Stimulated activated CD4-positive, alpha-beta T cell treated with anti-CD3 and anti-CD28 coated beads, Interleukin-2, amount 100 ng/mL, for 4 hours (primary cell): ENCODE measurements at regions not wholly inside any gene's neighbourhood (a gene's known extent, or its start where the extent isn't known, plus 50 kb on each side); places are given as distances from the start of the nearest gene placed in this dataset.
"Not testable (repeated sequence)": the region's sequence is repeated elsewhere in the genome, so short reads cannot be mapped to it uniquely, and the experiment has no call there.

ENCODE experiments used
- DNase-seq: peaks from one replicate; pipeline ENCODE4 v3.0.0-alpha.2; 2020; ENCODE audit warnings: low read depth

DNA sequence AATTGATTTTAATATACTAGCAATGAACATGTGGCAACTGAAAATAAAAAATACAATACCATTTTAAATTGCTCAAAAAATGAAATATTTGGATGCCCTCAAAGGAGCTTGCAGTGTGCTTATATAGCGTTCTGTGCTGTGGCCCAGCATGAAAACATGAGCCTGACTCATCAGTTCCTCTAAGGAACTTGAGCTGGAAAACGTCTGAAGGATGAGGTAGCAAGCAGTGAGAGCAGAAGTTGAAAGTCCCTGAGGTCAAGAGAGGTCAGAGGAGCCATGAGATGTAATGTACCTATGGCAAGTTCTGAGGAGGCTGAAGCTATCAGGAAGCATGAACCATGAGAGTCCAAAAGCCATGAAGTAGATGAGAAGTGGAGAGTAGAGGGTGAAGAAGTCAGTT lies 59.7 kb downstream of the HMGB3 start:
- no peak for DNase-seq

DNA sequence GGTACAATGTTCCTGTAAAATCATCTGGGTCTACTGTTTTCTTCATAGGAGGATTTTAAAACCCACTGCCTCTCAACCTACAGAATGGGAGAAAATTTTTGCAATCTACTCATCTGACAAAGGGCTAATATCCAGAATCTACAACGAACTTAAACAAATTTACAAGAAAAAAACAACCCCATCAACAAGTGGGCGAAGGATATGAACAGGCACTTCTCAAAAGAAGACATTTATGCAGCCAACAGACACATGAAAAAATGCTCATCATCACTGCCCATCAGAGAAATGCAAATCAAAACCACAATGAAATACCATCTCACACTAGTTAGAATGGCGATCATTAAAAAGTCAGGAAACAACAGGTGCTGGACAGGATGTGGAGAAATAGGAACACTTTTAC lies 83.2 kb downstream of the HMGB3 start:
- DNase-seq = not testable (repeated sequence)

DNA sequence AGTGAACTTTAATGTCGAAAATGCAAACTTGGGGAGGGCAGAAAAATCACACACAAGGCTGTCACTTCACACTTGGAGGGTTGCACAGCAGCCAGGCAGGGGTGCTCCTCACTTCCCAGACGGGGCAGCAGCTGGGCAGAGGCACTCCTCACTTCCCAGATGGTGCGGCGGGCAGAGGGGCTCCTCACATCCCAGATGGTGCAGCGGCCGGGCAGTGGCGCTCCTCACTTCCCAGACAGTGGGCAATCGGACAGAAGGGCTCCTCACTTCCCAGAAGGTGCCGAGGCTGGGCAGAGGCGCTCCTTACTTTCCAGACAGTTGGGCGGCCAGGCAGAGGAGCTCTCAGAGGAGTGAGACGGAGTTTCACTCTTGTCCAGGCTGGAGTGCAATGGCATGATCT lies 90.6 kb downstream of the HMGB3 start:
- no peak for DNase-seq

DNA sequence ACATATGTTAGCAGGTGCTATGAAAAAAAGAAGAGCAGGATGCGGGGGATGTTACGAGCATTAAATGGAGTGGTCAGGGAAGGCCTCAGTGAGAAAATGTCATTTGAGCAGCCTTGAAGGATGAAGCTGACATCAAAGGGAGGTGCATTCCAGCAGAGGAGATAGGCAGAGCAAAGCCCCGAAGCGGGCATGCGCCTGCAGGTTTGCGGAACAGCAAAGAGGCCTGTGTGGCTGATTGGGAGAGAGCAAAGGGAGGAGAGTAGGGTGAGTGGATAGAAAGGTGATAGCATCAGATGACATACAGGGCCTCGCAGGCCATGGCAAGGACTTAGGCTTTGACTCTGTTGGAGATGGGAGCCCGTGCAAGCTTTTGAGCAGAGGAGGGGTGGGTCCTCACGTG lies 95.4 kb upstream of the GPR50 start:
- DNase-seq = no peak

DNA sequence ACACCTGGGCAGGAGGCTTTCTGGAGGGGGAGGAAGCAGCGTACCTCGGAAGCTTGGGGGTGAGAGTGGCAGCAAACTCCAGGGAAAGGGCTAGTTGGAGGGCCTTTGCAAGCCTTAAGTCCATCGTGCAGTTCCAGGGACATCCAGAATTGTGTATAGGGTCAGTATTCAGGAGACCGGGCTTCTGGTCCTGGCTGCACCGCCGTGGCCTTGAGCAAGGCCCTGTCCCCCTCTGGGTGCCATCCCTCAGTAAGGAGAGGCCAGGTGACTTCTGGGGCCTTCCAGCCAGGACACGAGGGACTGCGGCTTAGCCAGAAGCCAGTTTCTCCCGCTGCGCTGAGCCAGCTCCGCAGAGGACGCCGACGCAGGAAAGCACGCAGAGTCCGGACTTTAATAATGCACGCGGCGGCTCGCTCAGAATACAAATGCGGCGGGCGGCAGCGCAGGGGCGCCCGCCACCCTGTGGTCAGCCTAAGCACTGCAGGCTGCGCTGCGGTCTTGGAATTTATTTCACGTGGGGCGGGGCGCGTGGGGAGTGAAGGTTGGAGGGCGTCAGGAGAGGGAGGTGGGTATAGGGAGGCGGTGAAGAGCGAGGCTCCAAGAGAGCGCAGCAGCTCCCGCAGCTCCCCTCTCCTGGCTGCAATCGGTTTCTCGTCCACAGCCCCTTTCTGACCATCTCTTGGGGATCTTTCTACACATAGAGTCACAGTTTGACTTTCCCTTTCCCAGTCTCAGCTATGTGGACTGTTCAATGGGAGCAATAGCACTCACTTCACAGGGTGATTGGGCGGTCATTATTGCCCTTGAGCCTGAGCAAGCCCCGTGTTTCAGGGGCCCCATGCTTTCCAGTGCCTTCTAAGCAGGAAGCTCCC lies 94.1 kb upstream of the GPR50 start:
- DNase-seq = peak; percentile 23

DNA sequence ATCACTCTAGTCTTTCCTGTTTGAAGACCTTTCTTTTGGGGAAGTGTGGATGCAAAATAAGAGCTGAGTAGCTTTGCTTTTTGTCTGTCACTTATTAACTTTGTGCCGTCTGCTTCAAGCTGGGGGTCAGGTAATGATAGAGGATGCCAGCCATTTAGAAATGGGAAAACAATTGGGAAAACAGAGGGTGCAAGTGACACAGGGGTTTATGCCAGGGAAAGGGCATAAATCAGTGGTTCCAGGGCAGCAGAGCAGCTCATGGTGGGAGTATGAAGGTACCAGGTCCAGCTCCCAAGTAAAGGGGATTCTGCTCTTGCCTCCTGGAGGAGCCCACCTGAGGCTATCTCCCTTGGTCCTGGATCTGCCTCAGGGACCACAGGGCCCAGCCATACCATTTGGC lies 91.9 kb upstream of the GPR50 start:
- no peak for DNase-seq

DNA sequence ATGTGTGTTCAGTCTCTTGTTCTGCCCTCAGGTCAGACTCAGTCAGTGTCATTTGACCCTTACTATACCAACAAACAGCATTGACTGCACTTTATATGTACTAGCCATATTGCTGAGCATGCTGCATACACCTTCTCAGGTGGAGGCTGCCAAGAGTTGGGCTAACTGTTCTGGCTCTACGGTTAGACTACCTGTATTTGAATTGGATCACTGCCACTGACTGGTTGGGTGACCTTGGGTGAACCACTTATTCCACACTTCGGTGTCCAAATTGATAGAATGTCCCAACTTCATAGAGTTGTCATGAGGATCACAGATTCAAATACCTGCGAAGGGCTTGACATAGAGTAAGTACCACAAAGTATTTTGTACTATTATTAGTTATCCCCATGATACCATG lies 91.2 kb upstream of the GPR50 start:
- no peak for DNase-seq

DNA sequence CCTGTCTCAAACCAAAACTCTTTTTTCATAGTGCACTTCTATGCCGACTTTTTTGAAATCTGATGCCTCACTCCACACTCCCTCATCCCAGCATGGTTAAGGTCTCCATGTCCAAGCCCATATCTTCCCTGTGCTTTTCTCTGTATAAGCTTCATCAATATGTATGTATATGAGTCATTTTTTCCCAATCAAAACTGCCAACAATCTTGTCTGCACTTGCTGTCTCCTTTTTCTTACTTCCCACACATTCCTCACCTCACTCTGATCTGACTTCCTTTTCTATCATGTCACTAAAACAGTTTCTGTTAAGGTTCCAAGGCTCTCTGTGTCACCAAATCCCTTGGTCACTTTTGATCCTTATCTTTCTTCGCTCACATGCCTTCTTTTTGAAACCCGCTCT lies 88.2 kb upstream of the GPR50 start:
- DNase-seq = no peak

DNA sequence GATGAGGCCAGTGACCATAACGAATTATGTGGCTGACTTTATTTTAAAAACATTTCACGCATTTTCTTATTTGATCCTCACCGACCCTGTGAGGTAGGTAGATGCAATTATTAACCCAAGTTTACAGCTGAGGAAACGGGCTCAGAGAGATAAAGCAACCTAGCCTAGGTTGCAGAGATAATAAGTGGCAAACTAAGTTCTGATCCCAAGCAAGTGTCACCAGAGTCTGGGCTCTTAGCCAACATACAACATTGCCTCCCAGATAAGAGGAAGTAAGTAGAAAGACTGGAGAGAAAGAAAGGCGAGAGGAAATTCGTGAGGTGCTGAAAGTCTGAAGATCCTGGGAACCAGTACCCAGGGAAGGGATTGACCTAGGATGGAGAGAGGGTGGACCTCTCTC lies 77.4 kb upstream of the GPR50 start:
- DNase-seq = no peak

DNA sequence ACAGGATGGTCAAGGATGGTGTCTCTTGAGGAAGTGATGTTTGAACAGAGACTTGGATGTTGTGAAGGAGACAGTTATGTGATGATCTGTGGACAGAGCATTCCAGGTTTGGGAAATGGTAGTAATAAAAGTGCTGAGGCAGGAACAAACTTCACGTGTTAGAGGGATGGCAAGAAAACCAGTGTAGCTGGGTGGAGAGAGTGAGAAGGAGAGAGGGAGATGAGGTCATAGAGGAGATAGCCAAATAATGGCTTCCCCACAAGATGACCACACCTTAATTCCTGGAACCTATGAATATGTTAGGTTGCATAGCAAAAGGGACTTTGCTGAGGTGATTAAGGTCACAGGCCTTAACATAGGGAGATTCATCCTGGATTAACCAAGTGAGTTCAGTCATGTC lies 75.6 kb upstream of the GPR50 start:
- DNase-seq = no peak

DNA sequence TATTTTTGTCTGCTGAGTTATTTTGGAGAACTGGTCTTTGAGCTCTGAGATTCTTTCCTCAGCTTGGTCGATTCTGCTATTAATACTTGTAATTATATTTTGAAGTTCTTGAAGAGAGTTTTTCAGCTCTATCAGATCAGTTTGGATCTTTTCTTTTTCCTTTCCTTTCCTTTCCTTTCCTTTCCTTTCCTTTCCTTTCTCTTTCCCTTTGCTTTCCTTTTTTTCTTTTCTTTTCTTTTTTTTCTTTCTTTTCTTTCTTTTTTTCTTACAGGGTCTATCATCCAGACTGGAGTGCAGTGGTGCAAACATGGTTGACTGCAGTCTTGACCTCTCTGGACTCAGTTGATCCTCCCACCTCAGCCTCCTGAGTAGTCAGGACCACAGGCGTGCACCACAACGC lies 63.2 kb upstream of the GPR50 start:
- not testable (repeated sequence) for DNase-seq
